OCI-LY7 (cell line): ENCODE measurements at regions not wholly inside any gene's neighbourhood (a gene's known extent, or its start where the extent isn't known, plus 50 kb on each side); places are given as distances from the start of the nearest gene placed in this dataset. TPM values are rescaled to one million over a fixed set of nuclear protein-coding genes. Genes with fewer than 3 reads are reported as not detected.

Source experiments
- BruUV-seq: library from RNA; stranded (reverse); fragments of 400-500 nt; replicated peaks from 2 replicates; lab custom pipeline; 2021; lab: Mats Ljungman, UMichigan
- CTCF ChIA-PET: fragments of 300-600 bp; sonication (Branson Sonifier 250); formaldehyde crosslinking; loops from one replicate; lab custom pipeline; 2022; ENCODE audit warnings: antibody characterized with exemption; ENCODE audit not compliant: unreplicated experiment; lab: Charles Lee
- POLR2A ChIA-PET: fragments of 300-600 bp; sonication (Branson Sonifier 250); formaldehyde crosslinking; loops from one replicate; lab custom pipeline; 2022; ENCODE audit warnings: antibody characterized with exemption; lab: Charles Lee
- DNase-seq: peaks from one replicate; pipeline ENCODE4 v3.0.0-alpha.2; 2015; ENCODE audit warnings: low spot score
- H2AFZ ChIP-seq: fragments of 200-600 bp; sonication (generic), shearing (Covaris generic); 2 replicates; pipeline ENCODE4 v1.6.1; 2014; ENCODE audit warnings: mild to moderate bottlenecking, antibody characterized with exemption, low read length, moderate library complexity
- H3K27ac ChIP-seq: fragments of 200-600 bp; sonication (generic); 2 replicates; pipeline ENCODE4 v1.5.1; 2014; ENCODE audit warnings: mixed run types, low read depth, mild to moderate bottlenecking, moderate library complexity, low read length, inconsistent platforms; ENCODE audit not compliant: poor library complexity, severe bottlenecking
- H3K36me3 ChIP-seq: fragments of 200-600 bp; sonication (generic); 2 replicates; pipeline ENCODE4 v1.6.1; 2014; ENCODE audit warnings: mild to moderate bottlenecking, antibody characterized with exemption, low read length, moderate library complexity, mixed read lengths; ENCODE audit not compliant: insufficient read depth
- H3K4me1 ChIP-seq: fragments of 200-600 bp; sonication (generic); 2 replicates; pipeline ENCODE4 v1.5.1; 2014; ENCODE audit warnings: mild to moderate bottlenecking, low read length; ENCODE audit not compliant: insufficient read depth, poor library complexity, severe bottlenecking
- H3K4me2 ChIP-seq: fragments of 200-600 bp; sonication (generic); 2 replicates; pipeline ENCODE4 v1.6.1; 2014; ENCODE audit warnings: mild to moderate bottlenecking, low read length
- H3K4me3 ChIP-seq: fragments of 200-600 bp; sonication (generic); 2 replicates; pipeline ENCODE4 v1.5.1; 2014; ENCODE audit warnings: mild to moderate bottlenecking, low read depth, low read length; ENCODE audit not compliant: poor library complexity, severe bottlenecking
- H3K79me2 ChIP-seq: fragments of 200-600 bp; sonication (generic); 2 replicates; pipeline ENCODE4 v1.6.1; 2016; ENCODE audit warnings: low read depth, mild to moderate bottlenecking, low read length, moderate library complexity, mixed read lengths; ENCODE audit not compliant: insufficient read depth
- H3K9me2 ChIP-seq: fragments of 200-600 bp; sonication (generic); 2 replicates; pipeline ENCODE4 v1.6.1; 2016; ENCODE audit warnings: mild to moderate bottlenecking, low read length, mixed read lengths; ENCODE audit not compliant: insufficient read depth
- H3K9me3 ChIP-seq: fragments of 200-600 bp; sonication (generic); 2 replicates; pipeline ENCODE4 v1.6.1; 2014; ENCODE audit warnings: mild to moderate bottlenecking, mixed run types, low read length, mixed read lengths
- H4K20me1 ChIP-seq: fragments of 200-600 bp; sonication (generic); 2 replicates; pipeline ENCODE4 v1.6.1; 2014; ENCODE audit warnings: mild to moderate bottlenecking, antibody characterized with exemption, low read length, moderate library complexity, mixed read lengths; ENCODE audit not compliant: insufficient read depth
- CTCF ChIP-seq: fragments of 200-600 bp; sonication (generic); conservative IDR thresholded peaks from 2 replicates; pipeline ENCODE4 v1.5.1; 2014; ENCODE audit warnings: mild to moderate bottlenecking, antibody characterized with exemption, low read length, moderate library complexity, mixed read lengths
- EZH2phosphoT487 ChIP-seq: fragments of 200-600 bp; sonication (generic); IDR thresholded peaks from 2 replicates; pipeline ENCODE4 v1.6.1; 2018; ENCODE audit warnings: low read depth, borderline replicate concordance, mild to moderate bottlenecking, mixed run types, antibody characterized with exemption, low read length, moderate library complexity, mixed read lengths
- intact Hi-C: fragments of 100-400 bp; cut with micrococcal nuclease; formaldehyde crosslinking; loops from one replicate; pipeline ENCODE4 v1.10.0; 2022; ENCODE audit not compliant: unreplicated experiment
- small RNA-seq: library from RNA; depleted of rRNA; stranded (forward); fragments of <200 nt; gene quantifications from one replicate; pipeline ENCODE3, GENCODE V24; 2014

GRCh38 chr4:101398807-101399206 lies 51.5 kb upstream of the PPP3CA start:
- Histone ChIP-seq H3K9me3 (no peaks in the 10 kb centered on the region), H3K9me2 (no peaks in the 10 kb centered on the region), H3K79me2 (no peaks in the 10 kb centered on the region), H3K27ac (no peak overlapping the region), H3K4me2 (no peak overlapping the region), H3K4me1 (no peaks in the 10 kb centered on the region), H3K4me3 (no peak overlapping the region), H2AFZ (no peak overlapping the region), H3K36me3 (no peaks in the 10 kb centered on the region), H4K20me1 (no peaks in the 10 kb centered on the region)
- POLR2A ChIA-PET, result interaction anchor here (0.7 to 1.0 kb wide), 3 partner anchors 14 to 38 kb away, joined by 3 to 8 read pairs (median 4); no protein-coding TSS in a partner anchor
- CTCF ChIA-PET, result no interaction called here
- intact Hi-C loops, result no loop called here
- DNase-seq, result no peak
- TF ChIP-seq CTCF (no peak), EZH2phosphoT487 (no peak)
- no TSS peak for BruUV-seq

Small RNAs in the stretch of these regions (small RNA-seq; reads per million reads assigned to genes)
- not detected for gene RNU6-462P
